Medulla oblongata (tissue), 1 donor: ENCODE measurements at regions not wholly inside any gene's neighbourhood (a gene's known extent, or its start where the extent isn't known, plus 50 kb on each side); places are given as distances from the start of the nearest gene placed in this dataset.

Experiments used
- DNase-seq: peaks from one replicate; pipeline ENCODE4 v3.0.0-alpha.2; 2015; ENCODE audit errors: extremely low spot score

DNA sequence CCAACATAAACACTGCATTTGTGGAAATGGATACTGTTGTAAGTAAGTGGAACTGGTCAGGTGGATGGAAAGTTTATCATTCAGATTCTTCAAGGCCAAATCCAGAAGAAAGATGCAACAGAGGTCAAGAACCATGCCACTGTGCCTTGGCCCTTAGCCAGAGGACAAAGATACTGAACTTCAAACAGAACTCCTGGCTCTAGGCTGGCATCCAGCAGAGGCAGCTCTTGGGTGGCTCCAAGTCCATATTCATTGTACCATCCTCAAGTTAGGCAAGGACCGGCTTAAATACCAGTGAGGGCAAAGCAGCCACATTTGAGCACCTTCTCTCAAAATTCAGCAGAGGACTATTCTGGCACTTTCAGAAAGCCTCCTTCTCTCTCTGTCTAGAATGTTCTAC lies 53.2 kb downstream of the DNAAF9 start:
- no peak for DNase-seq

GRCh38 chr20:3353646-3354045 lies 53.8 kb downstream of the DNAAF9 start:
- no peak for DNase-seq

GRCh38 chr20:3352202-3352601 lies 55.3 kb downstream of the DNAAF9 start:
- DNase-seq = no peak

DNA sequence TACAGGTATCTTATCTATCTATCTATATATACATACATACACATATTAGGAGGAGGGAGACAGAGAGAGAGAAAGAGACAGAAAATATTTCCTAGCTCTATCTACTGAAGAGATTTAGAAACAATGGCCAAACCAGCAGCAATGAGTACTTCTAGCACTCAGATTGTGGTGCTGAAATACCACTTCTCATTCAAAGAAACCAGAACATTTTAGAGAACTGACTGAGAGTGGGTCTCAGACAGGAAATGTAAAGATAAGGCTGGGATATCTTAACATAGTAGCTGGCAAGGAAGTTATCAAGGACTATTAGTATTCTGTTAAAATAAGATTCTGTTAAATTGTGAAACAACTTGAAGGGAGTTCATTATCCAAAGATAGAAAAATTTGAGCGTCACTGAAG lies 57.0 kb downstream of the DNAAF9 start:
- peak; percentile 22 for DNase-seq

DNA sequence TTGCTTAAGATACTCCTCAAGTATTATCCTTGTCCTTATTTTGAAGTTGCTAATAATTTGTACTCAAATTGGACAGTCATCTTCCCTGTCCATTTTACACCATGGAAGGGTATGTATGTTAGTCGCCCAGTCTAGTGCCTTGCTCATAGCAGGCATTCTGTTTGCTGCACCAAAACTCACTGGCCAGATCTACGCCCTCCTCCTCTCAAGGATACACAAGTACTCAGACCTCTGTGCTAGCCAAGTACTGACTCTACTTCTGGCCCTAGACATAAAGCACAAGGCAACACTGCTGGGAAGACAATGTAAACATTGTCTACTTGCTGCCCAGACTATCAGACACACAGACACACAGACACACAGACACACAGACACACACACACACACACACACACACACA lies 57.7 kb downstream of the DNAAF9 start:
- no peak for DNase-seq

DNA sequence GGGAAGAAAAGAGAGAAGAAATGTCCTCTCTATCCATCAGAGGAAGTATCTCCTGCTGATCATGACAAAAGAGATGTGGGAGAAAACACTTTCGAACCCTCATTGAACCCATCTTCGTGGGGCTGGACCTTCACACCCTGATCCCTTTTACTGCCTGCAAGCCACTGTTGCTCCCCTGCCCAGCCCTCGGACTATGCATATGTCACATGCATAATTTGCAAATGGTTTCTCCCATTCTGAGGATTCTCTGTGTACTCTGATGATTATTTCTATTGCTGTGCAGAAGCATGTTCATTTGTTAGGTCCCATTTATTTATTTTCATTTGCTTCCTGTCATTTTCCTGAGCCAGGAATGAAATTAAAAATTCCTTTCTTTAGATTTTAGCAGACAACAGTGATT lies 64.7 kb downstream of the DNAAF9 start:
- no peak for DNase-seq

GRCh38 chr20:3340443-3340842 lies 67.0 kb downstream of the DNAAF9 start:
- peak; percentile 82 for DNase-seq

- DNase-seq = no peak
Observed at GRCh38 chr20:3339571-3339970, 67.9 kb downstream of the DNAAF9 start.

DNA sequence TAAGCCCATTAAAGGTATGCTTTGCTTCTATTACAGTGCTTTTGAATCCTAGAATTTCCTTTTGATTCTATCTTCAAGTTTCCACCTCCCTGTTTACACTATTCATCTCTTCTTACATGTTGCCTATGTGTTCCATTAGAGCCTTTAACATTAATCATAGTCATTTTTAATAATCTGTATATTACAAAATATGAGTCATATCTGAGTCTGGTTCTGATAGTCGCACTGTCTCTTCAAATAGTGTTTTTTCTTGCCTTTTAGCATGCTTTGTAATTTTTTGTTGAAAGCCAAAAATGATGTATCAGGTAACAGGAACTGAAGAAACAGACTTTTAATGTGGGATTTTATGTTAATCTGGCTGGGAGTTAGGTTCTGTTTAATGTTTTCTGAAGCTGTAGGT lies 68.4 kb downstream of the DNAAF9 start:
- DNase-seq = no peak

DNA sequence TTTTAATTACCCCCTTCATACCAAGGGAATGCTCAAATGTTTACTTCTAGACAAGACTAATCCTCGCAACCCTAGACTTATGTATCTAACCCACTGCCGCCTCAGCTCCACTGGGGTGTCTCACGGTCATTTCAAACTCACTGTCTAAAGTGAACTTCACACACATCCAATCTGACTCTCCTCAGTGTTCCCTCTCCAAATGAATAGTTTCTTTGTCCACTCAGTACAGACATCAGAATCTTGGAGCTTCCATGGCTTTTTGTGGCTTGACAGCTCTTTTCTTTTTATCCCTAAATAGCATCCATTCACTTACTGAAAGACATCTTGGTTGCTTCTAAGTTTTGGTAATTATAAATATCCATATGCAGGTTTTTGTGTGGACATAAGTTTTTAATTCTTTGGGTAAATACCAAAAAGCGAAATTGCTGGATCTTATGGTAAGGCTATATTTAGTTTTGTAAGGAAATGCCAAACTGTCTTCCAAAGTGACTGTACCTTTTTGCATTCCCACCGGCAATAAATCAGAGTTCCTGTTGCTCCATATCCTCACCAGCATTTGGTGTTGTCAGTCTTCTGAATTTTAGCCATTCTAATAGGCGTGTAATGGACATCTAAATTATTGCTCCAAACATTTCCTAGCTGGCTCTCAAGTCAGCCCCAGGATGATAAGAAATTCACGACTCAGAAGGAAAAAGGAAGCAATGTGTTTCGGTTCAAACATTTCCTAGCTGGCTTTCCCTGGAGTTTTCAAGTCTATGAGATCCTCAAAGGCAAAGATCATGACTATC lies 73.1 kb downstream of the DNAAF9 start:
- peak; percentile 77 for DNase-seq

DNA sequence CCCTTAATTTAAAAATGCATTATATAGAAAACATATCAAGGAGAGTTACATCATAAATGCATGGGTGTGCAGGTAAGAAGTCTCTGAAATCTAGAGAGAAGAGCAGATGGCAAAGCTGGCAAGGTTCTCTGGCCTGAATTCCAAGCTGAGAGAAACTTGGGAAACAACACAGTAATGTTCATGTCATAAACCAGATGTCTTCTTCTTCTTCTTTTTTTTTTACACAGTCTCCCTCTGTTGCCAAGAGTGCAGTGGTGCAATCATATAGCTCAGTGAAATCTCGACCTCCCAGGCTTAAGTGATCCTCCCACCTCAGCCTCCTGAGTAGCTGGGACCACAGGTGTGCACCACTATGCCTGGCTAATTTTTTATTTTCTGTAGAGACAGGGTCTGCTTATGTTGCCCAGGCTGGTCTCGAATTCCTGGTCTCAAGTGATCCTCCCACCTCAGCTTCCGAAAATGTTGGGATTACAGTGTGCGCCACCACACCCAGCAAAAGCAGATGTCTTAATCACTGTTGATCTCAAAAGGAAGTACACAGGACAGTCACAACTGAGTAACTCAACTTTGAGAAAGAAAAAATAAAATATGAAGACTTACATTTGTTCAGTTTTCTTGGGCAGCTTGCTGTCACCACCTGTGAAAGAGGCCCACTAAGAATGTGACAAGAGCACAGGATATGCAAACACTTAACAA lies 77.3 kb downstream of the DNAAF9 start:
- DNase-seq = no peak

DNA sequence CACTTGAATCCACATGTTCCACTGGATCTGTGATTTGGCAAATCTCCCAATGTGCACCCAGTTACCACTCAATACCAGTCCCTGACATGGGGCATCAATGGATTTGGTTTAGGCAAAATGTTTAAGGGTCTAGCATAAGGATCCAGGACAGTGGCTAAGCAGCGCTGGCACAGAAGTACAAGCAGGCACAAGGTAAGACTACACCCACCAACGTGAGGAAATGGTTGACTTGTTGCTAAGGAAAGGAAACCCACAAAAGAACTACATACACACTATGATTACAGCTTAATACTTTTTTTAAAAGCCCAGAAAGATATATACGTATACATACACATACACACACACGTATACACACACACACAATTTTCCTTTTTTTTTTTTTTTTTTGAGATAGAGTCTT lies 79.0 kb downstream of the DNAAF9 start:
- DNase-seq = no peak

DNA sequence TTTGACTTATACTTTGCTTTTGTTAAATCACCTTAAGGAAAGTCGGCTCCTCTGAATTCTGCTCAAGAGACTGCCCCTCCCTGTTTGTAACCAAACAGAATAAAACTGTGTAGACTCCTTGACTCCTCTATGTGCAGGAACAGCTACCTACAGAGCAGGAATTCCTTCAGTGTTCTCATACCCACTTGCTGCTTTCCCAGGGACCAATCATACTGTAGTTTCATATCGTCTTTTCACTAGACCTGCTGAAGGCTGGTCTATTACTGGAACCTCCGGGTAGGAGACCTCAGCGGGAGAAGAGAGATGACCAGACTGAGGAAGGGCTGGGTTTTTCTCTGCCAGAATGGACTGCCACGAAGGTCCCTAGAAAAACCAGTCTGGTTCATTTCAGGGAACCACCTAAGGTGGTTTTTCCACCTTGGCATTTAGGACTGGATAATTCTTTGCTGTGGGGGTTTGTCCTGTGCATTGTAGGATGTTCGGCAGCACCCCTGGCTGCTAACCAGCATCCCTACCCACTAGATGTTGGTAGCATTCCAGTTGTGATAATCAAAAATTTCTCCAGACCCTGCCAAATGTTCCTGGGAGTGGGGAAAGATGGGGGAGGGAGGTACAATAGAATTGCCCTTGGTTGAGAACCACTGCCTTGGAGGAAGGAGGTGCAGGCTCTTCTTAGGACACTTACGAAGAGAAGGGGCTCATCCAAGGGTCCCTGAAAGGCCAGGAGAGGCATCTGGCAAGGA lies 80.5 kb downstream of the DNAAF9 start:
- DNase-seq = no peak

DNA sequence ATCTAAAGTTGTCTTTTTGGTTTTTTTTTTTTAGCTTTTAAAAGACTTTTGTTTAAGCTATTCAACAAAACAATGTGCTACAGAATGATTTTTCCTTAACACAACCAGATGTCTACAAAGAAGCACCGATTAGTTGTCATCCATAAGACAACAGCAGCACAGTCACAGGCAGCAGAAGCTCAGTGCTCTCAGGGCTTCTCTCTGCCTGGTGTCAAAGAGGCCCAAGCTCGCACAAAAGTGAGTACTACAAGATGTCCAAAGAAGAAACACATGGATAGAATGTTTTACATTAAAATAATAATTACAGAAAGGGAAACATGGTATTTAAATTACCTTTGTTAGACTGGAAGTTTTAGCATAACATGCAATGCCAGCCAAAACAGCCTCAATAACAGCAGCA lies 81.6 kb downstream of the DNAAF9 start:
- no peak for DNase-seq

DNA sequence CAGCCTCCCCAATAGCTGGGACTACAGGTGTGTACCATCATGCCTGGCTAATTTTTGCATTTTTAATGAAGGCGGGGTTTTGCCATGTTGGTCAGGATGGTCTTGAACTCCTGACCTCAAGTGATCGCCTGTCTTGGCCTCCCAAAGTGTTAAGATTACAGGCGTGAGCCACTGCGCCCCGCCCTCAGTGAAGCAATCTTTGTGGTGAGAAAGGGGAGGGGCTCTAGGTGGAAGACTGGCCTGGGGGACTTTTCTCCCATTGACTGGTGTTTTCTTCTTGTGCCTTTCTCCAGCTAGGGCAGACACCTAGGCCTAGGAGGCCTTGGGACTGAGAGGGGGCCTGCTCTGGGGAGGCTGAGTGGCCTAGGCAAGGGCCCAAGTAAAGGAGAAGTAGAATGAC lies 84.1 kb downstream of the DNAAF9 start:
- DNase-seq = no peak

DNA sequence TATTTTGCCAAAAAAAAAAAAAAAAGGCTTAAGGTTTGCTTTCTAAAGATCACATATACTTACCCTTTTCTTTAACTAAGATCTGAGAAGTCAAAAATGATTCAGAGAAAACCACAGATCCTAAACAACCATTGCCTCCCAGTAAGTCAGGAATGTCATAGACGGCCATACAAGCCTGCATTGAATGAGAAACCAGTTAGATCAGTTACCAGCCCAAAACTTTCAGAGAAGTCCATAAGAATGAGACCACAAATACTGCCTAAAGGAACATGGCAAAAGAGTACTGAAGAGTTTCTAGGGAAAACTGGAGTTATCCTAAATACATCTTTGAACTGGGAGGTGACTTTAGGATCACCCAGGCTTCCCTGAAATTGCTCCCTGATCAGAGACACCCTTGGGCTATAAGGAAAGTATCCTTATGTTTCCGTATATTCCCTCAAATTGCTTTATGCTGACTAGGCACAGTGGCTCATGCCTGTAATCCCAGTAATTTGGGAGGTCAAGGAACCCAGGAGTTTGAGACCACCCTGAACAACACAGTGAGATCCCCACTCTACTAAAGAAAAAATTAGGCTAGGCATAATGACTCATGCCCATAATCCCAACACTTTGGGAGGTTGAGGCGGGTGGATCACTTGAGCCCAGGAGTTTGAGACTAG lies 79.4 kb upstream of the SLC4A11 start:
- DNase-seq = no peak

- DNase-seq = peak; percentile 65
Observed at GRCh38 chr20:3316136-3316535, 77.1 kb upstream of the SLC4A11 start.

GRCh38 chr20:3315136-3315535 lies 76.1 kb upstream of the SLC4A11 start:
- DNase-seq = peak; percentile 54

GRCh38 chr20:3314391-3314790 lies 75.4 kb upstream of the SLC4A11 start:
- no peak for DNase-seq

DNA sequence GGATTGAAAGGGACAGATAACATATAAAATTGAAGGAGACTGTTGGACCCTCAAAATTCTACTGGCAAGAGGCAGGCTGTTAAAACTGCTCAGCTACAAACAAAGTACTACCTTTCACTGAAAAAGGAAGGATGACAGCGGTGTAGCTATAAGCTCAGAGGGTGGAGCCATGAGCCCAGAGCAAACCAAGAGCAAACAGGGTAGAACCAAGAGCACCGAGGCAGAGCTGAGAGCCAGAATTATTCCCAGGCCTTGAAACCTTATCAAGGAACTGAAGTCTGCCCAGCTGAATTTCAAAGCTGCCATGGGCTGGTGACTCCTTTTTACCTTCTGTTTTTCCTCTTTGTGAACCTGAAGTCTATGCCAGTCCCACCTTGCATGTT lies 74.7 kb upstream of the SLC4A11 start:
- no peak for DNase-seq

DNA sequence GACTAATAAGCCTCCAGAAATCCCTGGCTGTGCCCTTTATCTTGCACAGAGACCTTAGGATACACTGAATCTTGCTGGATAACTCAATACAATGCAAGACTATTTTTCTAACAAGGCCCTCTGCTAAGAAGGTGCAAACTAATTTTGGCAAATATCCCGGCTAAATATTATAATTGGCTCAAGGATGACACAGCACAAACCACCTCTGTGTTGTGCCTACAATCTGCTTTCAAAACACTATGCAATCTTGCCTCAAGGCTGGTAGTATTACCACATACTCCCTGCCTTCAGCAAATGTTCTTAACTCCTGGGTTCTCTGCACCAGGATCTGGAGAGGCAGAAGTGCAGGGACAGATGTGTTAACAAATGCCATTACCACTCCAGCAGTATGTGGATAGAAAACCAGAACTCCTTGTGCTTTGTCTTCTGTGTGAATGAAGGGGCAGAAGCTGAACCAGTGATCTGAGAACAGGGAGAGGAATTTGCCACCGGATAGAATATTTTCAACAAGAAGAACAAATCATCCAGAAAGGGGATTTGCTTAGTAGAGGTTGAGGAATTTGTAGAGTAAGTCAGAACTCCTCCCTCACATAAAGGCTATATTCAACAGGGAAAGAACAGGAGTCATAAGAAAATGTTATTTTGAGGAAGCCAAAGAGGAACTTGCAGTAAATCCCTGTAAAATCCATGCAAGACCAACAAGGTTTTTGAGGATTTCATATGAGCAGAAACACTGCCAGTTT lies 74.1 kb upstream of the SLC4A11 start:
- peak; percentile 36 for DNase-seq

DNA sequence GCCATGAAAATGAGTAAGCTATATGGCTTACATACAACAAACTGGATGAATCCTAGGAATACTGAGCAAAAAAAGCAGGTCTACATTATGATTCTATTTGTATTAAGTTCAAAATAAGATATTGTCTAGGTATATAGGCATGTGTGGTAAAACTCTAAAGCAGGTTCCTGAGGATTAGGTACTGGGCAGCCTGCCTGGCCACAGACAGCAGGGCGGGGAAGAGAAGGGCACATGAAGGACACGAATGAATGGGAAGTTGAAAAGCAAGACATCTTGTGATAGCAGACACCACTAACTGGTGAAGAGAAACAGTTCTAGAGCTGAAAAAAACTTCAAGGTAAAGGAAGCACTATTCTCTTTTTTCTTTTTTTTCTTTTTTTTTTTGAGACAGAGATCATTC lies 72.6 kb upstream of the SLC4A11 start:
- DNase-seq = no peak
